Chondrocyte (in vitro differentiated cells): ENCODE measurements at regions not wholly inside any gene's neighbourhood (a gene's known extent, or its start where the extent isn't known, plus 50 kb on each side); places are given as distances from the start of the nearest gene placed in this dataset.

Experiments used
- DNase-seq: peaks from one replicate; pipeline ENCODE4 v3.0.0; 2021; ENCODE audit warnings: mixed read lengths, low spot score
- H3K27ac Mint-ChIP-seq: one replicate; pipeline ENCODE4 v1.8.0; 2021; ENCODE audit warnings: mild to moderate bottlenecking, moderate library complexity, mixed read lengths; ENCODE audit not compliant: unreplicated experiment
- H3K27me3 Mint-ChIP-seq: 2 replicates; pipeline ENCODE4 v1.8.0; 2021; ENCODE audit warnings: low read depth, mixed read lengths
- H3K36me3 Mint-ChIP-seq: 2 replicates; pipeline ENCODE4 v1.8.0; 2021; ENCODE audit warnings: low read depth, mixed read lengths
- H3K4me1 Mint-ChIP-seq: 2 replicates; pipeline ENCODE4 v1.8.0; 2021; ENCODE audit warnings: low read depth, mild to moderate bottlenecking, mixed read lengths
- H3K4me3 Mint-ChIP-seq: one replicate; pipeline ENCODE4 v1.8.0; 2021; ENCODE audit warnings: mild to moderate bottlenecking, moderate library complexity, mixed read lengths; ENCODE audit not compliant: unreplicated experiment
- H3K9me3 Mint-ChIP-seq: 2 replicates; pipeline ENCODE4 v1.8.0; 2021; ENCODE audit warnings: low read depth, mixed read lengths
- TF ChIP-seq, protein P1 (sequence below): fragments of 200-600 bp; sonication (generic); IDR thresholded peaks from 2 replicates; pipeline ENCODE4 v1.5.0; 2021; ENCODE audit warnings: antibody characterized with exemption, mild to moderate bottlenecking, moderate library complexity

DNA sequence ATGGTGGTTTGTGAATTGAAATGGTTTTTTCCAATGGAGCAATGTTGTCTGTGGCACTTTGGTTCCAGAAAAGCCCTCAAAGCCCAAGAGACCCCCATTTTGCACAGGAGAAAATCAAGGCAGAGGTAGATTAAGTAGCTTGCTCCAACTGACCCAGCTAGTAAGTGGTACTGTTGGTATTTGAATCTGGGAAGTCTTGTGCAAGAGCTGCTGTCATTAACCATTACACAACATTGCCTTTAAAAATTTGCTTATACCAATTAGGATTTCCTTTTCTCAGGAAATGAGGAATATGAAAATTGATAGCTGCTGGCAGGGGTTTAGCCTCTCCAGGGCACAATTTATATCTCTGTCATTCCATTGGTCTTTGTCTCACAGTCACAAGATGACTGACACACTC, 102.4 kb upstream of the UBE3A start:
- no peak overlapping the region for H3K27ac Mint-ChIP-seq

GRCh38 chr15:25536801-25537611, 98.2 kb upstream of the UBE3A start:
- no peak for DNase-seq
- H3K27me3 Mint-ChIP-seq, result no peaks in the 10 kb centered on the region
- H3K27ac Mint-ChIP-seq, result no peak overlapping the region
- no peaks in the 10 kb centered on the region for H3K36me3 Mint-ChIP-seq
- H3K9me3 Mint-ChIP-seq, result no peaks in the 10 kb centered on the region
- TF ChIP-seq, protein P1, sequence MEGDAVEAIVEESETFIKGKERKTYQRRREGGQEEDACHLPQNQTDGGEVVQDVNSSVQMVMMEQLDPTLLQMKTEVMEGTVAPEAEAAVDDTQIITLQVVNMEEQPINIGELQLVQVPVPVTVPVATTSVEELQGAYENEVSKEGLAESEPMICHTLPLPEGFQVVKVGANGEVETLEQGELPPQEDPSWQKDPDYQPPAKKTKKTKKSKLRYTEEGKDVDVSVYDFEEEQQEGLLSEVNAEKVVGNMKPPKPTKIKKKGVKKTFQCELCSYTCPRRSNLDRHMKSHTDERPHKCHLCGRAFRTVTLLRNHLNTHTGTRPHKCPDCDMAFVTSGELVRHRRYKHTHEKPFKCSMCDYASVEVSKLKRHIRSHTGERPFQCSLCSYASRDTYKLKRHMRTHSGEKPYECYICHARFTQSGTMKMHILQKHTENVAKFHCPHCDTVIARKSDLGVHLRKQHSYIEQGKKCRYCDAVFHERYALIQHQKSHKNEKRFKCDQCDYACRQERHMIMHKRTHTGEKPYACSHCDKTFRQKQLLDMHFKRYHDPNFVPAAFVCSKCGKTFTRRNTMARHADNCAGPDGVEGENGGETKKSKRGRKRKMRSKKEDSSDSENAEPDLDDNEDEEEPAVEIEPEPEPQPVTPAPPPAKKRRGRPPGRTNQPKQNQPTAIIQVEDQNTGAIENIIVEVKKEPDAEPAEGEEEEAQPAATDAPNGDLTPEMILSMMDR, result no peak
- no peak overlapping the region for H3K4me3 Mint-ChIP-seq
- H3K4me1 Mint-ChIP-seq, result no peaks in the 10 kb centered on the region

More for the DNA sequence above, 102.4 kb upstream of the UBE3A start:
- Mint-ChIP-seq H3K4me3 (no peak overlapping the region), H3K9me3 (no peaks in the 10 kb centered on the region), H3K4me1 (peaks cover 16% of the 10 kb centered on the region), H3K27me3 (no peaks in the 10 kb centered on the region), H3K36me3 (no peaks in the 10 kb centered on the region)
- TF ChIP-seq, protein P1, result no peak
- no peak for DNase-seq

DNA sequence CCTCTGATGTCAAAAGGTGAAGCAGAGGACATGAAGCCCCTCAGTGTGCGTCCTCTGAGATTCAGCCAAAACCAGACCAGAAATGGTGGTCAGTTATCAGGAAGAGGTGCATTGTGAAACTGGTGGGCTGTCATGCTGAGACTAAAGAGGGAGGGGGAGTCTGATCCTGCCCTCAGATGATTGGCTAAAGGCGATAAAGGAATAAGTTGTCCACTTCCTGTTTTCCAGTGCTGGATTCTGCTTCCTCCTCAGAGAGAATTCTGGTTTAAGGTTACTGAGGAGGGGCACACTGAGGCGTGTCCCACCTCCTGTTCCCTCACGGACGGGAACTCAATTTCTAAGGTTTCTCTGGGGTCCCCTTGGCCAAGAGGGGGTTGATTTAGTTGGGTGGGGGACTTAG, 97.0 kb upstream of the UBE3A start:
- TF ChIP-seq, protein P1, result no peak
- H3K27ac Mint-ChIP-seq, result no peak overlapping the region
- no peaks in the 10 kb centered on the region for H3K9me3 Mint-ChIP-seq
- H3K4me3 Mint-ChIP-seq, result no peak overlapping the region
- DNase-seq, result no peak
- H3K4me1 Mint-ChIP-seq, result no peaks in the 10 kb centered on the region
- H3K27me3 Mint-ChIP-seq, result no peaks in the 10 kb centered on the region
- H3K36me3 Mint-ChIP-seq, result no peaks in the 10 kb centered on the region

- DNase-seq, result no peak
- no peaks in the 10 kb centered on the region for H3K9me3 Mint-ChIP-seq
- H3K27ac Mint-ChIP-seq, result no peak overlapping the region
- peaks cover 3% of the 10 kb centered on the region for H3K36me3 Mint-ChIP-seq
- no peaks in the 10 kb centered on the region for H3K27me3 Mint-ChIP-seq
- TF ChIP-seq, protein P1, result no peak
- no peaks in the 10 kb centered on the region for H3K4me1 Mint-ChIP-seq
- H3K4me3 Mint-ChIP-seq, result no peak overlapping the region
These were observed 95.5 kb upstream of the UBE3A start for GRCh38 chr15:25534293-25534692.

DNA sequence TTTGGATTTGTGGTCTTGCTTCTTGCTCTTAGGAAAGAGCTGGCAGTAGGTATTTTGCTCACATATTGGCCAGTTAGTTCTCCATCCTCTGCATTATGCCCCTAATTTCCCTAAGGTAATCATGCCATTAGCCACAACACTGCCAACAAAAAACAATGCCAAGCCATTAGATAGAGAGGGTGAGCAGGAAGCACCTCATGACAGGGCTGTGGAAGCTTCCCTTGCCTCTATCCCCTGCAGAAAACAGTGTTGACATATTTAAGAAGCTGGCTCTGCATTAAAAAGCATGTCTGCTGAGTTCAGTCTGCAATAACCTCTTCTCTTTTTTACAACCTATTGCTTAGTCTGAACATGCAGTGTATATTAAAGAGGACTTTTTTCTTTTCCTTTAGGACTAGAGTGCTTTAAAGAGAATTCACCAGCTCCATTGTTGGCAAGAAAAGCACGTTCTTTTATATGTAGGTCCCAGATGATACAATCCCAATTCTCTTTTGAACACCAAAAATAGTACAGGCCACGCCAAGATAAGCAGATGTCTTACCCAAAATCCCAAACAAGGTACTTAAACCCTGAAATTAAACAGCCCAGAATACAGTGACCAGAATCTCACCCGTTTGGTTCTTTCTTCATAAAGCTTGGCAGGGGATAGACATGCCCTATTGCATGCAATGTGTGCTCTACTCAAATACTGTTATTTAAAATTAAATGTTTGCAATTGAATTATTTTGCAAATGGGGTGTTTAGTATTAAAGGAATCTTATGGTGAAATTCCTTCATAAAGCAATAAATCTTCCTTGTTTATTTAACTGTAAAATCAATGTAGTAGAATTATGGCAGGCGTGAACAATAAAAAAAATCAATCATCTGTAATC, 93.7 kb upstream of the UBE3A start:
- Mint-ChIP-seq H3K4me1 (no peaks in the 10 kb centered on the region), H3K9me3 (no peaks in the 10 kb centered on the region)

More for the DNA sequence above, 93.7 kb upstream of the UBE3A start:
- no peak for DNase-seq
- H3K27ac Mint-ChIP-seq, result no peak overlapping the region
- no peak overlapping the region for H3K4me3 Mint-ChIP-seq
- peaks cover 3% of the 10 kb centered on the region for H3K36me3 Mint-ChIP-seq
- TF ChIP-seq, protein P1, result no peak
- H3K27me3 Mint-ChIP-seq, result no peaks in the 10 kb centered on the region
